Lower lobe of right lung (tissue), 2 donors: ENCODE measurements at regions not wholly inside any gene's neighbourhood (a gene's known extent, or its start where the extent isn't known, plus 50 kb on each side); places are given as distances from the start of the nearest gene placed in this dataset.
"Not testable (repeated sequence)": the region's sequence is repeated elsewhere in the genome, so short reads cannot be mapped to it uniquely, and the experiment has no call there.

Experiments used
- ATAC-seq, 2 donors: fragments of 200-7000 bp; cut with Tn5 transposase; one replicate each; pipeline ENCODE4 v1.9.1; 2020 to 2022; ENCODE audit warnings: mild to moderate bottlenecking in 2 of 2, moderate library complexity in 2 of 2
- DNase-seq: peaks from one replicate; pipeline ENCODE4 v3.0.0-alpha.2; 2020
- H3K27ac ChIP-seq: fragments of 200-600 bp; one replicate; pipeline ENCODE4 v1.8.0; 2022
- H3K27me3 ChIP-seq: fragments of 200-600 bp; one replicate; pipeline ENCODE4 v1.8.0; 2022; ENCODE audit warnings: low read depth
- H3K36me3 ChIP-seq: fragments of 200-600 bp; one replicate; pipeline ENCODE4 v1.8.0; 2022; ENCODE audit warnings: mild to moderate bottlenecking
- H3K4me1 ChIP-seq: fragments of 200-600 bp; one replicate; pipeline ENCODE4 v1.8.0; 2022
- H3K4me3 ChIP-seq: fragments of 200-600 bp; one replicate; pipeline ENCODE4 v1.8.0; 2022; ENCODE audit warnings: mild to moderate bottlenecking
- H3K9me3 ChIP-seq: fragments of 200-600 bp; one replicate; pipeline ENCODE4 v1.8.0; 2022
- intact Hi-C: fragments of 100-400 bp; cut with DNase I; formaldehyde crosslinking; loops from one replicate; pipeline ENCODE4 v1.11.0; 2022
- TF ChIP-seq, protein P1 (sequence below): fragments of 200-600 bp; IDR thresholded peaks from one replicate; pipeline ENCODE4 v1.8.0; 2022; ENCODE audit warnings: antibody characterized with exemption, mild to moderate bottlenecking
- donor health status: DM: no; HTN: yes; CAD: no; lungs with severe emphysema.

DNA sequence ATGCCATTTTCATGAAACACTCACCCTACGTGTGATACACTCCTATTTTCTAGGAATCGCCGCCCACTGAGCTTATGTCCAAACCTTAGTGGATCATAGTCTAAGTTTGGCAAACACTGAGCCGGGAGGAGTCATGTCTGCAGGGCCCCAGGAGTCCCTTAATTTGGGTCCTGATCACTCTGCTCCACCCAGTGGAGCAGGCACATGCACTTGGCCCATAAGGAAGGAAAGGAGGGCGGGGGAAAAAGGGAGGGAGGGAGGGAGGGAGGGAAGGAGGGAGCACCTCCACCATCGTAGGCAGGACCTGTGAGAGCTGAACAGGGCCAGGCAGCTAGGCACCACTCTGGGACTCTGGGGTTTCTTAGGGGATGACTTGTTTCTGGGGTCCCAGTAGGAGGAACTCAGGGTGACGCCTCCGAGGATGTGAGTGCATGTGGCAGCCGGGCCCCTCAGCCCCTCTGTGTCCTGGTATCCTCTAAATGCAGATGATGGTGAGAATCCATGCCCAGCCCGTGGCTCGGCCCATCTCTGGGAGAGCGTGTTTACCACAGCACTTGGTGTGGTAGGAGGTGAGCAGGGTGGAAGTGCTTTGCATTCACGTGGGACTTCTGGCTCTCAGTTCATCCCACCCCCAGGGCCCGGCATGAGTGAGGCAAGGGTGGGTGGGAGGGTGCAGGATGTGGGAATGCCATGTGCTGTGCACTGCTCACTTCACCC lies 109.4 kb downstream of the KLF13 start:
- H3K4me3 ChIP-seq: peak overlapping the region; percentile 39
- ATAC-seq: no peak

DNA sequence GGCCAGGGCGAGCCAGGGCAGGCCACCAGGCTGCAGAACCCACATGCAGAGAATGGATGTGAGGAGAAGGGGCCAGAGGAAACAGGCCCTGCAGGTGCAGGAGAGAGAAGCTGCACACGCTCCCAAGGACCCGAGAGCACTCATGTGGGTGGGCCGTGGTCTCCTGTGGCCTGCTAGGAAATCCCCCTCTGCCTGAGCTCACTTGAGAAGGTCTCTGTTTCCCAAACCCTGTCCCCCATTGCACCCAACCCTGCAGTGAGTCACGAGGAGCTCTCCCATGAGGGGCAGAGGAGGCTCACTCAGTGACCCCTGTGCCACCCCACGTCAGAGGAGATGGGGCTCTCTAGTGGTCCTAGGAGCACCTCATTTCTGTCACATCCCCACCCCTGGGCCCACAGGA lies 111.1 kb downstream of the KLF13 start:
- ATAC-seq (no peak), DNase-seq (no peak)
- TF ChIP-seq, protein P1, sequence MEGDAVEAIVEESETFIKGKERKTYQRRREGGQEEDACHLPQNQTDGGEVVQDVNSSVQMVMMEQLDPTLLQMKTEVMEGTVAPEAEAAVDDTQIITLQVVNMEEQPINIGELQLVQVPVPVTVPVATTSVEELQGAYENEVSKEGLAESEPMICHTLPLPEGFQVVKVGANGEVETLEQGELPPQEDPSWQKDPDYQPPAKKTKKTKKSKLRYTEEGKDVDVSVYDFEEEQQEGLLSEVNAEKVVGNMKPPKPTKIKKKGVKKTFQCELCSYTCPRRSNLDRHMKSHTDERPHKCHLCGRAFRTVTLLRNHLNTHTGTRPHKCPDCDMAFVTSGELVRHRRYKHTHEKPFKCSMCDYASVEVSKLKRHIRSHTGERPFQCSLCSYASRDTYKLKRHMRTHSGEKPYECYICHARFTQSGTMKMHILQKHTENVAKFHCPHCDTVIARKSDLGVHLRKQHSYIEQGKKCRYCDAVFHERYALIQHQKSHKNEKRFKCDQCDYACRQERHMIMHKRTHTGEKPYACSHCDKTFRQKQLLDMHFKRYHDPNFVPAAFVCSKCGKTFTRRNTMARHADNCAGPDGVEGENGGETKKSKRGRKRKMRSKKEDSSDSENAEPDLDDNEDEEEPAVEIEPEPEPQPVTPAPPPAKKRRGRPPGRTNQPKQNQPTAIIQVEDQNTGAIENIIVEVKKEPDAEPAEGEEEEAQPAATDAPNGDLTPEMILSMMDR: no peak
- Histone ChIP-seq H3K36me3 (no peaks in the 10 kb centered on the region), H3K4me1 (peaks cover 73% of the 10 kb centered on the region), H3K27ac (peak overlapping the region; percentile 90), H3K4me3 (no peak overlapping the region), H3K9me3 (no peaks in the 10 kb centered on the region), H3K27me3 (no peaks in the 10 kb centered on the region)
- intact Hi-C loops: no loop called here

More for the DNA sequence above, 109.4 kb downstream of the KLF13 start:
- Histone ChIP-seq H3K36me3 (no peaks in the 10 kb centered on the region), H3K4me1 (peaks cover 65% of the 10 kb centered on the region), H3K27me3 (no peaks in the 10 kb centered on the region), H3K9me3 (no peaks in the 10 kb centered on the region), H3K27ac (peak overlapping the region; percentile 90)
- TF ChIP-seq, protein P1: no peak
- intact Hi-C loops: no loop called here
- no peak for DNase-seq

DNA sequence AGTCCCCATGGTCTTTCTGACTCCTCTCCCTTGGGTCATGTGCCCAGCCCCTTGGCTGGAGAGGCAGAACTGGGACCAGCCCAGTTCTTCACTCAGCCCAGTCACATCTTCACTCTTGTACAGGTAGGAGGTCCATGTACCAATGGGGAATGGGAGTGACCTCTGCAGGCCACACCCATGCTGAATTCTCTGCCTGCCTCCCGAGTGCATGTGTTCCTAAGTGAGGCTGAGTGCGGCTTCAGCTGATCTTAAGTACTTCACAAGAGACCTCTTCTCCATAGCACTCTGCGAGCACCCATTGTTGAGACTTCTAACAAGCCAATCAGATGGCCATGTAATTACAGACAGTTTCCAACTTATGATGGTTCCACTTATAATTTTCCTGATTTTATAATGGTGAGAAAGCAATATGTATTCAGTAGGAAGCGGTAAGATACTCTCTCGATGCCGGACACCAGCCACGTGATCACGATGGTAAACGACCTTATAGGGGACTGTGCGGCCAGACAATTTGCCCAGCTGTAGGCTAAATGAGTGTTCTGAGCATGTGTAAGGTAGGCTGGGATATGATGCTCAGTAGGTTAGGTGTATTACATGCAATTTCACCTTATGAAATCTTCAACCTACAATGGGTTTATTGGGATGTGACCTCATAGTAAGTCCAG lies 112.1 kb downstream of the KLF13 start:
- no peaks in the 10 kb centered on the region for H3K36me3 ChIP-seq
- DNase-seq (peak; percentile 82), ATAC-seq (peak; percentile 73 to 77)
- intact Hi-C loops: no loop called here
- H3K4me1 ChIP-seq: peaks cover 73% of the 10 kb centered on the region
- H3K27me3 ChIP-seq: no peaks in the 10 kb centered on the region
- H3K9me3 ChIP-seq: no peaks in the 10 kb centered on the region
- TF ChIP-seq, protein P1: no peak
- H3K4me3 ChIP-seq: no peak overlapping the region
- H3K27ac ChIP-seq: no peak overlapping the region

DNA sequence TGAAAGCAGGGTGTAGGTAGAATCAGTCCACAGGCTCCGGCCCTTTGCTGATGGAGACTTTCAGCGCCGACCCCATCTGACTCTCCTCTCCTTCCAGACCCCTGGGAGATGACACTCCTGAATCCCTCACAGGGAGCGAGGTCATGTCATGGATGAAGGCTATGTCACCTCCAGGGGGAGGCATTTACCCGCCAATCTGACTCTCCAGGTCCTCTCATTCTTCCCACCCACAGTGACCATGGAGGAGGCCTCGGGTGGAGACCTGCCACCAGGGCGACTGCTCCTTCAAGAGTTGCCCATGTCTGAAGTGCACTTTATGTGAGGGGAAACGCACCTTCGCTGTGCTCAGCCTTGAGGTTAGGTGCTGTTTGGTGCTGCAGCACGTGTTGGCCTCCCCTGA lies 112.7 kb downstream of the KLF13 start:
- Histone ChIP-seq H3K9me3 (no peaks in the 10 kb centered on the region), H3K4me1 (peaks cover 68% of the 10 kb centered on the region), H3K4me3 (no peak overlapping the region), H3K27me3 (no peaks in the 10 kb centered on the region), H3K27ac (no peak overlapping the region), H3K36me3 (no peaks in the 10 kb centered on the region)
- intact Hi-C loops: no loop called here
- ATAC-seq (peak; percentile 19 to 49), DNase-seq (no peak)
- TF ChIP-seq, protein P1: peak; percentile 51

DNA sequence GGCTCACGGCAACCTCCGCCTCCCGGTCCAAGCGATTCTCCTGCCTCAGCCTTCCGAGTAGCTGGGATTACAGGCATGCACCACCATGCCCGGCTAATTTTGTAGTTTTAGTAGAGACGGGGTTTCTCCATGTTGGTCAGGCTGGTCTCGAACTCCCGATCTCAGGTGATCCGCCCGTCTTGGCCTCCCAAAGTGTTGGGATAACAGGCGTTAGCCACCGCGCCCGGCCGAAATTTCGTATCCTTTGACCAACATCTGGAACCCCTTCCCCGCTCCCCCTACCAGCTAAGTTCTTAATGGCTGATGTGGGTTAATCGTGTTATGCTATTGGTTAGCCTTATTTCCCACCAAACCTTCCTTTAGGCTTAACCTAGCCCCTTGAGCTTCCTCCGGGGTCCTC lies 113.6 kb downstream of the KLF13 start:
- ATAC-seq, H3K27me3 ChIP-seq, H3K36me3 ChIP-seq, H3K9me3 ChIP-seq, DNase-seq, intact Hi-C loops: not testable (repeated sequence)
- Histone ChIP-seq H3K4me1 (peaks cover 59% of the 10 kb centered on the region), H3K27ac (peak overlapping the region; percentile 85), H3K4me3 (peak overlapping the region; percentile 67)

DNA sequence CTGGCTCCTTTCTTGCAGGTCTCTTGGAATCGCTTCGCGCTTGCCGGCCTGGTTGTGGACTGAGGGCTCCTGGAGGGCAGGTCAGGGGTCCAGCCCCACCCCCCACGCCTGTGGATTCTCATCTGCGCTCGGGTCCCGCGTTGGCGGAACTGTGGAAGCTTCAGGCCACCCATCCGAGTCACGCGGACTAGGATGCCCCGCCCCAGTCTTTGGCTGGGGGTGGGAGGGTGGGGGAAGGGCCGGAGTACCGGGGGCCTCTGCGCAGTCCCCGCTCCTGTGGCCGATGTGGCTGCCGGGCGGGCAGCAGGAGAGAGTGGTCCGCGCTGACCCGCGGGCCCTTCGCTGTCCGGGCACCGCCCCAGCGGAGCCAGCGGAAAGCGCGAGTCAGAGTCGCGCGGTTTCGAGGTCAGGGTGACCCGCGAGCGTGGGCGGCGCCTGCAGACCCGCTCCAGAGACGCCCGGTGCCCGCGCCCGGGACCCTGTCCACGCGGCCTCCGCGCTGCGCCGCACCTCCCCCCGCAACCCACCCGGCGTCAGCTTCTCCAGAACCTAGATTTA lies 114.2 kb downstream of the KLF13 start:
- H3K4me3 ChIP-seq: peak overlapping the region; percentile 67
- peaks cover 53% of the 10 kb centered on the region for H3K4me1 ChIP-seq
- no peaks in the 10 kb centered on the region for H3K36me3 ChIP-seq
- peak; percentile 42 to 59 for ATAC-seq
- peak overlapping the region; percentile 85 for H3K27ac ChIP-seq
- no peaks in the 10 kb centered on the region for H3K9me3 ChIP-seq
- TF ChIP-seq, protein P1: no peak
- no peaks in the 10 kb centered on the region for H3K27me3 ChIP-seq
- peak; percentile 74 for DNase-seq
- intact Hi-C loops: no loop called here
